PC-9 (cell line): ENCODE measurements at regions not wholly inside any gene's neighbourhood (a gene's known extent, or its start where the extent isn't known, plus 50 kb on each side); places are given as distances from the start of the nearest gene placed in this dataset.

Experiments
- EZH2 ChIP-seq: fragments of 200-600 bp; sonication (generic); IDR thresholded peaks from 2 replicates; pipeline ENCODE4 v1.8.0; 2017; ENCODE audit warnings: antibody characterized with exemption, low read depth
- TF ChIP-seq, protein P1 (sequence below): fragments of 200-600 bp; sonication (generic); conservative IDR thresholded peaks from 2 replicates; pipeline ENCODE4 v1.6.1; 2017; ENCODE audit warnings: mixed run types, antibody characterized with exemption, mild to moderate bottlenecking, moderate library complexity

DNA sequence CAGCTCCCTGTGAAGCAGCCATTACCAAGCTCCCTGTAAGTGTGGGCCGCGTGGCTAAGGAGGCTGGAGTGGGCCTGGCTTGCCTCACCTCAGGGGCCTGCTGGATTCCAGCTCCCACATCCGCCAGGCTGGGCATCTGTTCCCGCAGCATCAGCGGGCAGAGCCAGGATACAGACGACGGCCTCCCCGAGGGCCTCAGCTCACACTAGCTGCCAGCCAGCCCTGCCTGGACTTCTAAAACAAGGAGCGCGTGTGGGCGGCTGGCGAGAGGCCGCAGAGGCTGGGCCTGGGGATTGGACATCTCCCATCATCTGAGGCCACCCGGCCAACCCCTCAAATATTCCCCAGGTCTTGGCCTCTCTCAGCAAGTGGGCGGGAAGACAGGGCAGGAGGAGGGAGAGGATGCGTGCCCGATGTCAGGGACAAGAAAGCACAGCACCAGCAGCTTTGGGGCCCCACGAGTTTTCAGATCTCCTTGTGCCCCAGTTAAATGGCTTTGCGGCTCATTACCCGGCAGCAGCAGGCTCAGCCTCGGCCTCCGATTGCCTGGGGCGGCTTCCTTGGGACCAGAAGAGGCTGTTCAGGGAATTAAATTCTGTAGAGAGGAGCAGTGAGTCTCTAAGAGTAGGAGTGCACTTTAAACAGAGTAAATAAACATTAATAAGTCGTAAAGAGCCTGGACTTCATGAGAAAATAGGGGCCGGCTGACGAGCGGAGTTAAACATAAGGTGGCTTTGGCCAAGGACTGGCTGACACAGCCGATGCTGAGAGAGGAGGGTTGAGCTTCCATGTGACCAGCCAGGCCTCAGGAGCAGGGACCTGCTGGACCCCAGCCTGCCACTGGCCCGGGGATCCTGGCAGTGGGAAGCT, 208.9 kb upstream of the C1orf174 start:
- TF ChIP-seq, protein P1, sequence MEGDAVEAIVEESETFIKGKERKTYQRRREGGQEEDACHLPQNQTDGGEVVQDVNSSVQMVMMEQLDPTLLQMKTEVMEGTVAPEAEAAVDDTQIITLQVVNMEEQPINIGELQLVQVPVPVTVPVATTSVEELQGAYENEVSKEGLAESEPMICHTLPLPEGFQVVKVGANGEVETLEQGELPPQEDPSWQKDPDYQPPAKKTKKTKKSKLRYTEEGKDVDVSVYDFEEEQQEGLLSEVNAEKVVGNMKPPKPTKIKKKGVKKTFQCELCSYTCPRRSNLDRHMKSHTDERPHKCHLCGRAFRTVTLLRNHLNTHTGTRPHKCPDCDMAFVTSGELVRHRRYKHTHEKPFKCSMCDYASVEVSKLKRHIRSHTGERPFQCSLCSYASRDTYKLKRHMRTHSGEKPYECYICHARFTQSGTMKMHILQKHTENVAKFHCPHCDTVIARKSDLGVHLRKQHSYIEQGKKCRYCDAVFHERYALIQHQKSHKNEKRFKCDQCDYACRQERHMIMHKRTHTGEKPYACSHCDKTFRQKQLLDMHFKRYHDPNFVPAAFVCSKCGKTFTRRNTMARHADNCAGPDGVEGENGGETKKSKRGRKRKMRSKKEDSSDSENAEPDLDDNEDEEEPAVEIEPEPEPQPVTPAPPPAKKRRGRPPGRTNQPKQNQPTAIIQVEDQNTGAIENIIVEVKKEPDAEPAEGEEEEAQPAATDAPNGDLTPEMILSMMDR = no peak
- TF ChIP-seq EZH2 = no peak
